ENCODE measurements at regions not wholly inside any gene's neighbourhood (a gene's known extent, or its start where the extent isn't known, plus 50 kb on each side); places are given as distances from the start of the nearest gene placed in this dataset.
"Not testable (repeated sequence)": the region's sequence is repeated elsewhere in the genome, so short reads cannot be mapped to it uniquely, and the experiment has no call there.

GRCh38 chr13:21228738-21229137 is 52.3 kb downstream of the MRPL57 start:
- no peak for DNase-seq
- in situ Hi-C loops (cut with MboI; ENCODE audit: low pct_unique_long_range_greater_than_20kb, low sequenced_read_pairs) = no loop called here

GRCh38 chr13:21229241-21230024 is 53.0 kb downstream of the MRPL57 start:
- DNase-seq = no peak
- in situ Hi-C loops (cut with MboI; ENCODE audit: low pct_unique_long_range_greater_than_20kb, low sequenced_read_pairs) = no loop called here

- no peak for DNase-seq
- in situ Hi-C loops (cut with MboI; ENCODE audit: low pct_unique_long_range_greater_than_20kb, low sequenced_read_pairs) = no loop called here
These were observed 54.1 kb downstream of the MRPL57 start for GRCh38 chr13:21230516-21230915.

- in situ Hi-C loops (cut with MboI; ENCODE audit: low pct_unique_long_range_greater_than_20kb, low sequenced_read_pairs) = no loop called here
- no peak for DNase-seq
These were observed 55.0 kb downstream of the MRPL57 start for GRCh38 chr13:21231426-21231940.

GRCh38 chr13:21232196-21232595 is 55.7 kb downstream of the MRPL57 start:
- in situ Hi-C loops (cut with MboI; ENCODE audit: low pct_unique_long_range_greater_than_20kb, low sequenced_read_pairs) = no loop called here
- no peak for DNase-seq

- in situ Hi-C loops (cut with MboI; ENCODE audit: low pct_unique_long_range_greater_than_20kb, low sequenced_read_pairs) = no loop called here
These were observed 56.1 kb downstream of the MRPL57 start for GRCh38 chr13:21232599-21232998.

GRCh38 chr13:21233086-21233485 is 56.6 kb downstream of the MRPL57 start:
- no peak for DNase-seq
- in situ Hi-C loops (cut with MboI; ENCODE audit: low pct_unique_long_range_greater_than_20kb, low sequenced_read_pairs) = no loop called here

More at GRCh38 chr13:21232599-21232998, 56.1 kb downstream of the MRPL57 start:
- no peak for DNase-seq

- in situ Hi-C loops (cut with MboI; ENCODE audit: low pct_unique_long_range_greater_than_20kb, low sequenced_read_pairs) = no loop called here
- no peak for DNase-seq
These were observed 58.1 kb downstream of the MRPL57 start for GRCh38 chr13:21234526-21234925.

- in situ Hi-C loops (cut with MboI; ENCODE audit: low pct_unique_long_range_greater_than_20kb, low sequenced_read_pairs) = no loop called here
- no peak for DNase-seq
These were observed 58.7 kb downstream of the MRPL57 start for GRCh38 chr13:21235174-21235573.

- in situ Hi-C loops (cut with MboI; ENCODE audit: low pct_unique_long_range_greater_than_20kb, low sequenced_read_pairs) = no loop called here
- DNase-seq = no peak
These were observed 60.6 kb downstream of the MRPL57 start for GRCh38 chr13:21237081-21237480.

GRCh38 chr13:21238267-21238666 is 61.8 kb downstream of the MRPL57 start:
- in situ Hi-C loops (cut with MboI; ENCODE audit: low pct_unique_long_range_greater_than_20kb, low sequenced_read_pairs) = no loop called here
- no peak for DNase-seq

GRCh38 chr13:21240586-21240985 is 64.1 kb downstream of the MRPL57 start:
- DNase-seq = peak; percentile 33
- in situ Hi-C loops (cut with MboI; ENCODE audit: low pct_unique_long_range_greater_than_20kb, low sequenced_read_pairs) = no loop called here

- in situ Hi-C loops (cut with MboI; ENCODE audit: low pct_unique_long_range_greater_than_20kb, low sequenced_read_pairs) = no loop called here
- no peak for DNase-seq
These were observed 65.8 kb downstream of the MRPL57 start for GRCh38 chr13:21242236-21242635.

GRCh38 chr13:21243045-21243897 is 66.8 kb downstream of the MRPL57 start:
- in situ Hi-C loops (cut with MboI; ENCODE audit: low pct_unique_long_range_greater_than_20kb, low sequenced_read_pairs) = no loop called here
- DNase-seq = no peak

- in situ Hi-C loops (cut with MboI; ENCODE audit: low pct_unique_long_range_greater_than_20kb, low sequenced_read_pairs); DNase-seq: not testable (repeated sequence)
These were observed 67.4 kb downstream of the MRPL57 start for GRCh38 chr13:21243898-21244184.

- DNase-seq = no peak
- in situ Hi-C loops (cut with MboI; ENCODE audit: low pct_unique_long_range_greater_than_20kb, low sequenced_read_pairs) = no loop called here
These were observed 70.4 kb downstream of the MRPL57 start for GRCh38 chr13:21246761-21247452.

- no peak for DNase-seq
- in situ Hi-C loops (cut with MboI; ENCODE audit: low pct_unique_long_range_greater_than_20kb, low sequenced_read_pairs) = no loop called here
These were observed 79.9 kb downstream of the MRPL57 start for GRCh38 chr13:21256351-21256761.

- no peak for DNase-seq
- in situ Hi-C loops (cut with MboI; ENCODE audit: low pct_unique_long_range_greater_than_20kb, low sequenced_read_pairs) = no loop called here
These were observed 80.4 kb downstream of the MRPL57 start for GRCh38 chr13:21256891-21257290.

- no peak for DNase-seq
- in situ Hi-C loops (cut with MboI; ENCODE audit: low pct_unique_long_range_greater_than_20kb, low sequenced_read_pairs) = no loop called here
These were observed 83.4 kb downstream of the MRPL57 start for GRCh38 chr13:21259571-21260455.

Data from KBM-7 (cell line).